Uterus (tissue), 2 donors: ENCODE measurements at regions not wholly inside any gene's neighbourhood (a gene's known extent, or its start where the extent isn't known, plus 50 kb on each side); places are given as distances from the start of the nearest gene placed in this dataset.

Source experiments
- CTCF ChIP-seq, 4 experiments: fragments of 200-600 bp in 2 of 4; fragments of 450-650 bp in 2 of 4; sonication (generic) in 2 of 4; IDR thresholded peaks; one replicate each; pipeline ENCODE4 v1.5.1; 2016 to 2019; ENCODE audit warnings: antibody characterized with exemption in 4 of 4, mild to moderate bottlenecking in 2 of 4, moderate library complexity in 1 of 4
- POLR2A ChIP-seq, 2 donors: fragments of 450-650 bp; IDR thresholded peaks; one replicate each; pipeline ENCODE4 v1.6.1; 2016; ENCODE audit warnings: antibody characterized with exemption in 2 of 2, mild to moderate bottlenecking in 1 of 2, moderate library complexity in 1 of 2

GRCh38 chr5:118199801-118200200 is 788.5 kb downstream of the DTWD2 start:
- TF ChIP-seq CTCF (IDR thresholded peaks at IDR 0.05): no peak
- TF ChIP-seq POLR2A (IDR thresholded peaks at IDR 0.05): no peak
